ENCODE measurements at regions not wholly inside any gene's neighbourhood (a gene's known extent, or its start where the extent isn't known, plus 50 kb on each side); places are given as distances from the start of the nearest gene placed in this dataset.
"Not testable (repeated sequence)": the region's sequence is repeated elsewhere in the genome, so short reads cannot be mapped to it uniquely, and the experiment has no call there.

- H3K4me3 ChIP-seq (ENCODE audit: low read depth, low read length): no peak overlapping the region
- no peak for TF ChIP-seq CTCF (conservative IDR thresholded peaks at IDR 0.05; ENCODE audit: low read depth, low read length)
- no peak for DNase-seq (ENCODE audit: low read depth)
Observed at GRCh38 chr6:125445054-125445453, 143.3 kb upstream of the HDDC2 start.

GRCh38 chr6:125446011-125446410 lies 144.2 kb upstream of the HDDC2 start:
- no peak for DNase-seq (ENCODE audit: low read depth)
- no peak for TF ChIP-seq CTCF (conservative IDR thresholded peaks at IDR 0.05; ENCODE audit: low read depth, low read length)

GRCh38 chr6:125451750-125452149 lies 150.0 kb upstream of the HDDC2 start:
- no peak overlapping the region for H3K4me3 ChIP-seq (ENCODE audit: low read depth, low read length)
- DNase-seq (ENCODE audit: low read depth): no peak
- no peak for TF ChIP-seq CTCF (conservative IDR thresholded peaks at IDR 0.05; ENCODE audit: low read depth, low read length)

More at GRCh38 chr6:125446011-125446410, 144.2 kb upstream of the HDDC2 start:
- no peak overlapping the region for H3K4me3 ChIP-seq (ENCODE audit: low read depth, low read length)

GRCh38 chr6:125453516-125453915 lies 151.7 kb upstream of the HDDC2 start:
- no peak overlapping the region for H3K4me3 ChIP-seq (ENCODE audit: low read depth, low read length)
- no peak for DNase-seq (ENCODE audit: low read depth)
- TF ChIP-seq CTCF (conservative IDR thresholded peaks at IDR 0.05; ENCODE audit: low read depth, low read length): no peak

- no peak for DNase-seq (ENCODE audit: low read depth)
- no peak overlapping the region for H3K4me3 ChIP-seq (ENCODE audit: low read depth, low read length)
- TF ChIP-seq CTCF (conservative IDR thresholded peaks at IDR 0.05; ENCODE audit: low read depth, low read length): no peak
Observed at GRCh38 chr6:125454351-125454750, 152.6 kb upstream of the HDDC2 start.

GRCh38 chr6:125458493-125458892 lies 156.7 kb upstream of the HDDC2 start:
- H3K4me3 ChIP-seq (ENCODE audit: low read depth, low read length); DNase-seq (ENCODE audit: low read depth): not testable (repeated sequence)

- not testable (repeated sequence) for DNase-seq (ENCODE audit: low read depth); H3K4me3 ChIP-seq (ENCODE audit: low read depth, low read length)
Observed at GRCh38 chr6:125465332-125465731, 163.6 kb upstream of the HDDC2 start.

GRCh38 chr6:125469915-125470314 lies 168.1 kb upstream of the HDDC2 start:
- no peak overlapping the region for H3K4me3 ChIP-seq (ENCODE audit: low read depth, low read length)
- TF ChIP-seq CTCF (conservative IDR thresholded peaks at IDR 0.05; ENCODE audit: low read depth, low read length): no peak
- peak; percentile 22 for DNase-seq (ENCODE audit: low read depth)

All from choroid plexus epithelial cell (primary cell).